ENCODE measurements at regions not wholly inside any gene's neighbourhood (a gene's known extent, or its start where the extent isn't known, plus 50 kb on each side); places are given as distances from the start of the nearest gene placed in this dataset.

GRCh38 chr6:138677538-138677937 lies 96.0 kb upstream of the CCDC28A start:
- POLR2A ChIA-PET: no interaction called here
- Histone ChIP-seq H3K4me3 (ENCODE audit: low read length) (no peak overlapping the region), H3K36me3 (ENCODE audit: control insufficient read depth in 2 of 3, insufficient read depth in 3 of 3, low read length in 3 of 3) (no peaks in the 10 kb centered on the region), H3K27ac (ENCODE audit: low read depth, low read length) (no peak overlapping the region), H3K4me1 (ENCODE audit: control insufficient read depth in 2 of 2, insufficient read depth in 2 of 2, low read length in 2 of 2) (no peaks in the 10 kb centered on the region), H3K27me3 (ENCODE audit: control insufficient read depth in 2 of 2, insufficient read depth in 2 of 2, low read length in 2 of 2) (no peaks in the 10 kb centered on the region), H3K9me3 (ENCODE audit: control insufficient read depth in 2 of 3, low read length in 3 of 3) (no peaks in the 10 kb centered on the region)
- intact Hi-C loops (cut with micrococcal nuclease): no loop called here
- CTCF ChIA-PET: no interaction called here
- no peak for DNase-seq
- no peak overlapping the region for H3K4me3 Mint-ChIP-seq
- no peak overlapping the region for H3K27ac Mint-ChIP-seq
- no peaks in the 10 kb centered on the region for H3K9me3 Mint-ChIP-seq
- H3K36me3 Mint-ChIP-seq: no peaks in the 10 kb centered on the region
- no peaks in the 10 kb centered on the region for H3K4me1 Mint-ChIP-seq
- no peak for ATAC-seq
- H3K27me3 Mint-ChIP-seq: peaks cover 0 to 16% (median 0%) of the 10 kb centered on the region in 5 donors

GRCh38 chr6:138678168-138678567 lies 95.4 kb upstream of the CCDC28A start:
- intact Hi-C loops (cut with micrococcal nuclease): no loop called here
- no peaks in the 10 kb centered on the region for H3K36me3 Mint-ChIP-seq
- Histone ChIP-seq H3K9me3 (ENCODE audit: control insufficient read depth in 2 of 3, low read length in 3 of 3) (no peaks in the 10 kb centered on the region), H3K27me3 (ENCODE audit: control insufficient read depth in 2 of 2, insufficient read depth in 2 of 2, low read length in 2 of 2) (no peaks in the 10 kb centered on the region), H3K36me3 (ENCODE audit: control insufficient read depth in 2 of 3, insufficient read depth in 3 of 3, low read length in 3 of 3) (no peaks in the 10 kb centered on the region), H3K4me3 (ENCODE audit: low read length) (no peak overlapping the region), H3K27ac (ENCODE audit: low read depth, low read length) (no peak overlapping the region), H3K4me1 (ENCODE audit: control insufficient read depth in 2 of 2, insufficient read depth in 2 of 2, low read length in 2 of 2) (no peaks in the 10 kb centered on the region)
- no peak for ATAC-seq
- no peak for DNase-seq
- ChIA-PET POLR2A (no interaction called here), CTCF (no interaction called here)
- H3K4me1 Mint-ChIP-seq: no peaks in the 10 kb centered on the region
- no peak overlapping the region for H3K27ac Mint-ChIP-seq
- no peak overlapping the region for H3K4me3 Mint-ChIP-seq
- peaks cover 0 to 16% (median 0%) of the 10 kb centered on the region in 5 donors for H3K27me3 Mint-ChIP-seq
- H3K9me3 Mint-ChIP-seq: no peaks in the 10 kb centered on the region

- H3K27me3 Mint-ChIP-seq: peaks cover 0 to 13% (median 0%) of the 10 kb centered on the region in 5 donors
- ATAC-seq (no peak), DNase-seq (no peak)
- Histone ChIP-seq H3K27me3 (ENCODE audit: control insufficient read depth in 2 of 2, insufficient read depth in 2 of 2, low read length in 2 of 2) (no peaks in the 10 kb centered on the region), H3K4me1 (ENCODE audit: control insufficient read depth in 2 of 2, insufficient read depth in 2 of 2, low read length in 2 of 2) (no peaks in the 10 kb centered on the region), H3K9me3 (ENCODE audit: control insufficient read depth in 2 of 3, low read length in 3 of 3) (no peaks in the 10 kb centered on the region), H3K4me3 (ENCODE audit: low read length) (no peak overlapping the region), H3K27ac (ENCODE audit: low read depth, low read length) (no peak overlapping the region), H3K36me3 (ENCODE audit: control insufficient read depth in 2 of 3, insufficient read depth in 3 of 3, low read length in 3 of 3) (no peaks in the 10 kb centered on the region)
- H3K4me1 Mint-ChIP-seq: no peaks in the 10 kb centered on the region
- ChIA-PET POLR2A (no interaction called here), CTCF (no interaction called here)
- H3K9me3 Mint-ChIP-seq: no peaks in the 10 kb centered on the region
- no peak overlapping the region for H3K27ac Mint-ChIP-seq
- intact Hi-C loops (cut with micrococcal nuclease): no loop called here
- H3K36me3 Mint-ChIP-seq: no peaks in the 10 kb centered on the region
- no peak overlapping the region for H3K4me3 Mint-ChIP-seq
These were observed 93.5 kb upstream of the CCDC28A start for GRCh38 chr6:138680085-138680484.

- H3K9me3 Mint-ChIP-seq: no peaks in the 10 kb centered on the region
- intact Hi-C loops (cut with micrococcal nuclease): no loop called here
- no peaks in the 10 kb centered on the region for H3K9me3 ChIP-seq (ENCODE audit: control insufficient read depth in 2 of 3, low read length in 3 of 3)
- no peak overlapping the region for H3K4me3 Mint-ChIP-seq
- ChIA-PET CTCF (interaction anchor here (0.6 kb wide), 1 partner anchor 99 kb away, joined by 3 read pairs; no protein-coding TSS in a partner anchor), POLR2A (no interaction called here)
- no peaks in the 10 kb centered on the region for H3K4me1 ChIP-seq (ENCODE audit: control insufficient read depth in 2 of 2, insufficient read depth in 2 of 2, low read length in 2 of 2)
- H3K27me3 Mint-ChIP-seq: peaks cover 0 to 14% (median 0%) of the 10 kb centered on the region in 5 donors
- H3K36me3 ChIP-seq (ENCODE audit: control insufficient read depth in 2 of 3, insufficient read depth in 3 of 3, low read length in 3 of 3): no peaks in the 10 kb centered on the region
- ATAC-seq (no peak), DNase-seq (no peak)
- H3K27ac Mint-ChIP-seq: no peak overlapping the region
- H3K36me3 Mint-ChIP-seq: no peaks in the 10 kb centered on the region
- no peaks in the 10 kb centered on the region for H3K4me1 Mint-ChIP-seq
- H3K4me3 ChIP-seq (ENCODE audit: low read length): no peak overlapping the region
- H3K27ac ChIP-seq (ENCODE audit: low read depth, low read length): no peak overlapping the region
- H3K27me3 ChIP-seq (ENCODE audit: control insufficient read depth in 2 of 2, insufficient read depth in 2 of 2, low read length in 2 of 2): no peaks in the 10 kb centered on the region
These were observed 91.9 kb upstream of the CCDC28A start for GRCh38 chr6:138681627-138682026.

- no peaks in the 10 kb centered on the region for H3K9me3 Mint-ChIP-seq
- Histone ChIP-seq H3K9me3 (ENCODE audit: control insufficient read depth in 2 of 3, low read length in 3 of 3) (no peaks in the 10 kb centered on the region), H3K4me1 (ENCODE audit: control insufficient read depth in 2 of 2, insufficient read depth in 2 of 2, low read length in 2 of 2) (no peaks in the 10 kb centered on the region), H3K27me3 (ENCODE audit: control insufficient read depth in 2 of 2, insufficient read depth in 2 of 2, low read length in 2 of 2) (no peaks in the 10 kb centered on the region), H3K4me3 (ENCODE audit: low read length) (no peak overlapping the region), H3K27ac (ENCODE audit: low read depth, low read length) (no peak overlapping the region), H3K36me3 (ENCODE audit: control insufficient read depth in 2 of 3, insufficient read depth in 3 of 3, low read length in 3 of 3) (no peaks in the 10 kb centered on the region)
- H3K4me1 Mint-ChIP-seq: no peaks in the 10 kb centered on the region
- ATAC-seq (no peak), DNase-seq (no peak)
- CTCF ChIA-PET: no interaction called here
- no peaks in the 10 kb centered on the region for H3K36me3 Mint-ChIP-seq
- POLR2A ChIA-PET: no interaction called here
- intact Hi-C loops (cut with micrococcal nuclease): no loop called here
- H3K27me3 Mint-ChIP-seq: peaks cover 0 to 12% (median 0%) of the 10 kb centered on the region in 5 donors
- no peak overlapping the region for H3K4me3 Mint-ChIP-seq
- no peak overlapping the region for H3K27ac Mint-ChIP-seq
These were observed 90.7 kb upstream of the CCDC28A start for GRCh38 chr6:138682704-138683527.

- no peaks in the 10 kb centered on the region for H3K9me3 Mint-ChIP-seq
- ChIA-PET POLR2A (no interaction called here), CTCF (interaction anchor here (0.6 kb wide), 1 partner anchor 675 kb away, joined by 3 read pairs; no protein-coding TSS in a partner anchor)
- Histone ChIP-seq H3K36me3 (ENCODE audit: control insufficient read depth in 2 of 3, insufficient read depth in 3 of 3, low read length in 3 of 3) (no peaks in the 10 kb centered on the region), H3K27ac (ENCODE audit: low read depth, low read length) (no peak overlapping the region), H3K27me3 (ENCODE audit: control insufficient read depth in 2 of 2, insufficient read depth in 2 of 2, low read length in 2 of 2) (no peaks in the 10 kb centered on the region), H3K4me1 (ENCODE audit: control insufficient read depth in 2 of 2, insufficient read depth in 2 of 2, low read length in 2 of 2) (no peaks in the 10 kb centered on the region), H3K9me3 (ENCODE audit: control insufficient read depth in 2 of 3, low read length in 3 of 3) (no peaks in the 10 kb centered on the region), H3K4me3 (ENCODE audit: low read length) (no peak overlapping the region)
- H3K27ac Mint-ChIP-seq: no peak overlapping the region
- H3K4me1 Mint-ChIP-seq: no peaks in the 10 kb centered on the region
- DNase-seq (no peak), ATAC-seq (no peak)
- no peaks in the 10 kb centered on the region for H3K36me3 Mint-ChIP-seq
- H3K4me3 Mint-ChIP-seq: no peak overlapping the region
- H3K27me3 Mint-ChIP-seq: peaks cover 0 to 11% (median 0%) of the 10 kb centered on the region in 5 donors
- intact Hi-C loops (cut with micrococcal nuclease): no loop called here
These were observed 88.3 kb upstream of the CCDC28A start for GRCh38 chr6:138685257-138685656.

- Mint-ChIP-seq H3K27me3 (peaks cover 0 to 14% (median 2%) of the 10 kb centered on the region in 5 donors), H3K27ac (no peak overlapping the region), H3K4me1 (no peaks in the 10 kb centered on the region), H3K9me3 (no peaks in the 10 kb centered on the region), H3K36me3 (no peaks in the 10 kb centered on the region), H3K4me3 (no peak overlapping the region)
- no peak for DNase-seq
- H3K36me3 ChIP-seq (ENCODE audit: control insufficient read depth in 2 of 3, insufficient read depth in 3 of 3, low read length in 3 of 3): no peaks in the 10 kb centered on the region
- H3K9me3 ChIP-seq (ENCODE audit: control insufficient read depth in 2 of 3, low read length in 3 of 3): no peaks in the 10 kb centered on the region
- no peaks in the 10 kb centered on the region for H3K4me1 ChIP-seq (ENCODE audit: control insufficient read depth in 2 of 2, insufficient read depth in 2 of 2, low read length in 2 of 2)
- intact Hi-C loops (cut with micrococcal nuclease): no loop called here
- ChIA-PET CTCF (interaction anchor here (0.6 kb wide), 1 partner anchor 675 kb away, joined by 3 read pairs; no protein-coding TSS in a partner anchor), POLR2A (no interaction called here)
- H3K27ac ChIP-seq (ENCODE audit: low read depth, low read length): no peak overlapping the region
- no peaks in the 10 kb centered on the region for H3K27me3 ChIP-seq (ENCODE audit: control insufficient read depth in 2 of 2, insufficient read depth in 2 of 2, low read length in 2 of 2)
- H3K4me3 ChIP-seq (ENCODE audit: low read length): no peak overlapping the region
- no peak for ATAC-seq
These were observed 87.8 kb upstream of the CCDC28A start for GRCh38 chr6:138685781-138686180.

All from naive thymus-derived CD4-positive, alpha-beta T cell (primary cell).